ENCODE measurements at regions not wholly inside any gene's neighbourhood (a gene's known extent, or its start where the extent isn't known, plus 50 kb on each side); places are given as distances from the start of the nearest gene placed in this dataset.

DNA sequence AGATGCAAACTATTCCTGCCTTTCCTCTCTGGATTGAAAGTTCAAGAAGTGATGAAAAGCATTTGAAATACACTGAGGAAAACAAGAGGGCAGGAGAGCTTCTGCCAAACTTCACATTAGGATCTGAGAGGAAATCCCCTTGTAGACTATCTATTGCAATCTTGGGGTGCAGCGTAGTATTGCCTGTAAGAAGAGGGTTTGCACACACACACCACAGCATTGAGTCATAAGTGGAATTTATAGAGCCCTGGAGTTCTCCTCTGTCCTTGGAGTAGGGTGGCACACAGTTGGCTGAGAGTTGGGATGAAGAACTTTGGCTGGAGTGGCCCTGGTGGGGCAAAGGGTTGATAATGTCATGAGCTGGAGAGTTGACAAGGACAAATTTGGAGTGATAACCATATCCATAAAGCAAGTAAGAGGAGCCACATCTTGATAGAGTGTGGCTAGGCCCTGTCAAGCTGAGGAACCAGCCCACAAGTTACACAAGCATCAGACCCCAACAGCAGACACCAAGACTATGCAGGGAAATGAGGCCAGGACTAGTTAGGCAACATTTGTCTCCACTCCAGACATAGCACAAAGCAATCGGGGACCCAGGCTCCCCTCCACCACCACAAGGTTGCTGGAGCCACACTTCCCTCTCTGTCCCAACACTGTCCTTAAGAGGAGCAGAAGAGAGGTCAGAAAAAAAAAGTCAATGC, 520.9 kb downstream of the KLF5 start:
- no peak overlapping the region for H3K4me3 ChIP-seq (ENCODE audit: low read depth, low read length, poor library complexity, severe bottlenecking)
- no peak overlapping the region for H2AFZ ChIP-seq (ENCODE audit: low read length)
- H3K36me3 ChIP-seq (ENCODE audit: insufficient read depth, low read length): no peaks in the 10 kb centered on the region
- H3K4me1 ChIP-seq (ENCODE audit: insufficient read depth, low read length, severe bottlenecking): no peaks in the 10 kb centered on the region
- H3K9me2 ChIP-seq (ENCODE audit: low read depth, low read length): no peaks in the 10 kb centered on the region
- H4K20me1 ChIP-seq (ENCODE audit: insufficient read depth, low read length): no peaks in the 10 kb centered on the region
- no peaks in the 10 kb centered on the region for H3K27me3 ChIP-seq (ENCODE audit: insufficient read depth, low read length)
- no peaks in the 10 kb centered on the region for H3K79me2 ChIP-seq (ENCODE audit: insufficient read depth, low read length)
- TF ChIP-seq, protein P1, sequence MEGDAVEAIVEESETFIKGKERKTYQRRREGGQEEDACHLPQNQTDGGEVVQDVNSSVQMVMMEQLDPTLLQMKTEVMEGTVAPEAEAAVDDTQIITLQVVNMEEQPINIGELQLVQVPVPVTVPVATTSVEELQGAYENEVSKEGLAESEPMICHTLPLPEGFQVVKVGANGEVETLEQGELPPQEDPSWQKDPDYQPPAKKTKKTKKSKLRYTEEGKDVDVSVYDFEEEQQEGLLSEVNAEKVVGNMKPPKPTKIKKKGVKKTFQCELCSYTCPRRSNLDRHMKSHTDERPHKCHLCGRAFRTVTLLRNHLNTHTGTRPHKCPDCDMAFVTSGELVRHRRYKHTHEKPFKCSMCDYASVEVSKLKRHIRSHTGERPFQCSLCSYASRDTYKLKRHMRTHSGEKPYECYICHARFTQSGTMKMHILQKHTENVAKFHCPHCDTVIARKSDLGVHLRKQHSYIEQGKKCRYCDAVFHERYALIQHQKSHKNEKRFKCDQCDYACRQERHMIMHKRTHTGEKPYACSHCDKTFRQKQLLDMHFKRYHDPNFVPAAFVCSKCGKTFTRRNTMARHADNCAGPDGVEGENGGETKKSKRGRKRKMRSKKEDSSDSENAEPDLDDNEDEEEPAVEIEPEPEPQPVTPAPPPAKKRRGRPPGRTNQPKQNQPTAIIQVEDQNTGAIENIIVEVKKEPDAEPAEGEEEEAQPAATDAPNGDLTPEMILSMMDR (IDR thresholded peaks at IDR 0.05; ENCODE audit: low read length): no peak
- no peak for TF ChIP-seq EZH2 (IDR thresholded peaks at IDR 0.05; ENCODE audit: borderline replicate concordance, low read length)
- no peak overlapping the region for H3K4me2 ChIP-seq (ENCODE audit: low read length)
- no peak overlapping the region for H3K27ac ChIP-seq (ENCODE audit: low read depth, low read length, poor library complexity, severe bottlenecking)
- H3K9ac ChIP-seq (ENCODE audit: low read length): no peak overlapping the region
- H3K9me3 ChIP-seq (ENCODE audit: low read length): no peaks in the 10 kb centered on the region
- H3F3A ChIP-seq (ENCODE audit: insufficient read depth, low read length): no peaks in the 10 kb centered on the region

DNA sequence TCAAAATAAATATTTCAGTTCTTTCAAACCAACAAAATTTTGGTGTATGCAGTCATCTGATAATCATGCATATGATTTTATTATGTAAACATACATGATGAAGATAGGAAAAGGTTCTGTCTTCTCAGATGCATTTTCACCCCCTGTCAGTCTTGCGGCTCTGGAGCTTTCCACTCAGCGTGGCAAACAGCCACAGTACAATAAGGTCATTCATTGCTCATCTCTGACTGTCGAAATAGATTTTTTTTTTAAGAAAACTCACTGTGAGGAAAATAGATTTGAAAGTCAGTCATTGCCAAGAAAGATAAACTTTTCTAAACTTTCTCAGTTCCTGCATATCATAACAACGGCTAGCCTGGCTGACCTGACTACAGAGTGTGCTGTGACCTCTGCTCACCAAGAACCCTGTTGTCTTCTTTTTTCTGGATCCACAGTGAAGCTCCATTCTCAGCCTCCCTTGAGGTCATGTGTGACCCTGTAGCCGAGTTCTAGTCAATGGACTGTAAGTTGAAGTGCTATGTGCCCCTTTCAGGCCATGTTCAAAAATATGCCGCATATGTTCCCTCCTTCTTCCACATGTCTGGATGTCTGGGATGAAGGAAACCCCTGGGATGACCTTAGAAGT, 519.6 kb downstream of the KLF5 start:
- TF ChIP-seq, protein P1 (IDR thresholded peaks at IDR 0.05; ENCODE audit: low read length): no peak
- TF ChIP-seq EZH2 (IDR thresholded peaks at IDR 0.05; ENCODE audit: borderline replicate concordance, low read length): no peak
- no peaks in the 10 kb centered on the region for H3K9me2 ChIP-seq (ENCODE audit: low read depth, low read length)
- no peaks in the 10 kb centered on the region for H3K4me1 ChIP-seq (ENCODE audit: insufficient read depth, low read length, severe bottlenecking)
- no peaks in the 10 kb centered on the region for H3F3A ChIP-seq (ENCODE audit: insufficient read depth, low read length)
- H3K27ac ChIP-seq (ENCODE audit: low read depth, low read length, poor library complexity, severe bottlenecking): no peak overlapping the region
- no peaks in the 10 kb centered on the region for H3K36me3 ChIP-seq (ENCODE audit: insufficient read depth, low read length)
- H4K20me1 ChIP-seq (ENCODE audit: insufficient read depth, low read length): no peaks in the 10 kb centered on the region
- H3K4me2 ChIP-seq (ENCODE audit: low read length): no peak overlapping the region
- no peak overlapping the region for H3K4me3 ChIP-seq (ENCODE audit: low read depth, low read length, poor library complexity, severe bottlenecking)
- H3K79me2 ChIP-seq (ENCODE audit: insufficient read depth, low read length): no peaks in the 10 kb centered on the region
- no peaks in the 10 kb centered on the region for H3K27me3 ChIP-seq (ENCODE audit: insufficient read depth, low read length)
- no peak overlapping the region for H3K9ac ChIP-seq (ENCODE audit: low read length)
- no peaks in the 10 kb centered on the region for H3K9me3 ChIP-seq (ENCODE audit: low read length)
- no peak overlapping the region for H2AFZ ChIP-seq (ENCODE audit: low read length)

DNA sequence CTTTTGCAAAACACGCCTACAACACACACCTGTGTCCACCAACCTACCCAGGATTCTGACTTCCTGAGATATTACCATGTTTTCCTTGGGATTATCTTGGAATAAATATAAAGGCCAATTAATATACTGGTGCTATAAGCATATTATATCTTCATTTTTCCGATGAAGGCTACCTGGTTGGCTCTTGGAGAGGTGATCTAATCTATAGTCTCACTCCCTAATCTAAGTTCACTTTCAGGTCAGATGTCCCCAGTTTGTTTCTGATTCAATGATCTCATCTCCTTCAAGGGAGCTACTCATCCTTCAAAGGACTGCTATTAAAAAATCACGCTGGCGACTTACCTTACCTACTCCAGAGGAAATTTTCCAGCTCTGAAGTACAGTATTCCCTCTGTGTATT, 517.5 kb downstream of the KLF5 start:
- Histone ChIP-seq H3K27ac (ENCODE audit: low read depth, low read length, poor library complexity, severe bottlenecking) (no peak overlapping the region), H4K20me1 (ENCODE audit: insufficient read depth, low read length) (no peaks in the 10 kb centered on the region), H3K27me3 (ENCODE audit: insufficient read depth, low read length) (no peaks in the 10 kb centered on the region), H3K9me3 (ENCODE audit: low read length) (no peaks in the 10 kb centered on the region), H2AFZ (ENCODE audit: low read length) (no peak overlapping the region), H3K4me3 (ENCODE audit: low read depth, low read length, poor library complexity, severe bottlenecking) (no peak overlapping the region), H3K4me1 (ENCODE audit: insufficient read depth, low read length, severe bottlenecking) (no peaks in the 10 kb centered on the region), H3K4me2 (ENCODE audit: low read length) (no peak overlapping the region), H3K36me3 (ENCODE audit: insufficient read depth, low read length) (no peaks in the 10 kb centered on the region), H3K9ac (ENCODE audit: low read length) (no peak overlapping the region), H3K9me2 (ENCODE audit: low read depth, low read length) (no peaks in the 10 kb centered on the region), H3K79me2 (ENCODE audit: insufficient read depth, low read length) (no peaks in the 10 kb centered on the region), H3F3A (ENCODE audit: insufficient read depth, low read length) (no peaks in the 10 kb centered on the region)
- no peak for TF ChIP-seq EZH2 (IDR thresholded peaks at IDR 0.05; ENCODE audit: borderline replicate concordance, low read length)
- TF ChIP-seq, protein P1 (IDR thresholded peaks at IDR 0.05; ENCODE audit: low read length): no peak
